Omental fat pad (tissue), 3 donors: ENCODE measurements at regions not wholly inside any gene's neighbourhood (a gene's known extent, or its start where the extent isn't known, plus 50 kb on each side); places are given as distances from the start of the nearest gene placed in this dataset.
"Not testable (repeated sequence)": the region's sequence is repeated elsewhere in the genome, so short reads cannot be mapped to it uniquely, and the experiment has no call there.

ENCODE experiments used
- ATAC-seq: fragments of 150-250 bp; one replicate; pipeline ENCODE4 v1.9.1; 2016; ENCODE audit warnings: mild to moderate bottlenecking, moderate library complexity; ENCODE audit not compliant: low FRiP score
- DNase-seq: peaks from one replicate; pipeline ENCODE4 v3.0.0-alpha.2; 2019; ENCODE audit warnings: low spot score
- TF ChIP-seq, protein P1 (sequence below), 3 donors: fragments of 450-650 bp; IDR thresholded peaks; one replicate each; pipeline ENCODE4 v1.5.1; 2016 to 2017; ENCODE audit warnings: antibody characterized with exemption in 3 of 3, mild to moderate bottlenecking in 3 of 3, moderate library complexity in 2 of 3

DNA sequence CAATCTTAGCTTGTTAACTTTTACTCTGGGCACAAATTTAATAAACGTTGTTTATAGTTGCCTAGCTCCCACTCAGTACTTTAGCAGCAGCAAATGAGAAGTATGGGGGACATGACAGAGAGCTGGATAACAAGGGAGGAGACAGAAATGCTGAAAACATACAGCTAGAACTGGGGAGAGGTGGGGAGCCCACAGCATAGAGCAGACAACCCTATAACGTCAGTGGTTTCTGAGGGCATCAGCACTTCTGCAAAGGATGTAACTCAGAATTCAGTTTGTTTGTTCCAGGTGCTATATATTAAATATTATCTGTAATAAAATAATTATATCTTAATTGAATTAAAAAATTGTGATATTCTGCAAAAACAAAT is 1098.7 kb upstream of the FANCL start:
- DNase-seq (no peak), ATAC-seq (no peak)
- TF ChIP-seq, protein P1, sequence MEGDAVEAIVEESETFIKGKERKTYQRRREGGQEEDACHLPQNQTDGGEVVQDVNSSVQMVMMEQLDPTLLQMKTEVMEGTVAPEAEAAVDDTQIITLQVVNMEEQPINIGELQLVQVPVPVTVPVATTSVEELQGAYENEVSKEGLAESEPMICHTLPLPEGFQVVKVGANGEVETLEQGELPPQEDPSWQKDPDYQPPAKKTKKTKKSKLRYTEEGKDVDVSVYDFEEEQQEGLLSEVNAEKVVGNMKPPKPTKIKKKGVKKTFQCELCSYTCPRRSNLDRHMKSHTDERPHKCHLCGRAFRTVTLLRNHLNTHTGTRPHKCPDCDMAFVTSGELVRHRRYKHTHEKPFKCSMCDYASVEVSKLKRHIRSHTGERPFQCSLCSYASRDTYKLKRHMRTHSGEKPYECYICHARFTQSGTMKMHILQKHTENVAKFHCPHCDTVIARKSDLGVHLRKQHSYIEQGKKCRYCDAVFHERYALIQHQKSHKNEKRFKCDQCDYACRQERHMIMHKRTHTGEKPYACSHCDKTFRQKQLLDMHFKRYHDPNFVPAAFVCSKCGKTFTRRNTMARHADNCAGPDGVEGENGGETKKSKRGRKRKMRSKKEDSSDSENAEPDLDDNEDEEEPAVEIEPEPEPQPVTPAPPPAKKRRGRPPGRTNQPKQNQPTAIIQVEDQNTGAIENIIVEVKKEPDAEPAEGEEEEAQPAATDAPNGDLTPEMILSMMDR (IDR thresholded peaks at IDR 0.05): no peak

DNA sequence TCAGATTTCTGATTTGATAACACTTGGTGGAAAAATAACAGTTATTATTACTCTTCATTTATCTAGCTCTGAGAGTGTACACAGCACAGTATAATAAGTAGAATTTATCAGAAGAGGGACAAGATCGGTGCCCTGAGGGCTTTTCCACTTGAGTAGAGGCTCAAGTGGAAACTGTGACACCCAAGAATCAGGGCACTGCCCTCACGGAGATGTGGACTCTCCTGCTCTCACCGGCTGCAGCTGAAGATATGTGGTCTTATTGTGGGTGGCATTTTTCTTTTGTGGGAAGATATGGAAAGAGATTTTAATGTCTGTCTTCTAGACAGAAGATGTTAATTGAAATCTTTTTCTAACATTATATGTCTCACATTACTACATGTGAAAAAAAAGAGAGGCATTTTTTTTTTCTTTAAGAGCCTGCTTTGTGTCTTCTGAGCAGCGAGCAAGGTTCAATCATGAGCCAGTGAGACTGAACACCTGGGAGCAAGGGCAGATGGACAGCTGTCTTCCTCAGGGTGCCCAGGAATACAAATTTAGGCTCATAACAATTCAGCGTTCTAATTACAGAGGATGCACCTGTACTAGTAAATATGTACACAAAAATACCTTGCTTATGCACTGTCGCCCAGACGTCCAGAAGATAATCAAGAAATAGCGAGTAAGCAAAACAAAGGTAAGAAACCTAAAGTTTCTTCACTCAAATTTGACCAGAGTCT is 1098.2 kb upstream of the FANCL start:
- DNase-seq (no peak), ATAC-seq (no peak)
- TF ChIP-seq, protein P1 (IDR thresholded peaks at IDR 0.05): no peak

DNA sequence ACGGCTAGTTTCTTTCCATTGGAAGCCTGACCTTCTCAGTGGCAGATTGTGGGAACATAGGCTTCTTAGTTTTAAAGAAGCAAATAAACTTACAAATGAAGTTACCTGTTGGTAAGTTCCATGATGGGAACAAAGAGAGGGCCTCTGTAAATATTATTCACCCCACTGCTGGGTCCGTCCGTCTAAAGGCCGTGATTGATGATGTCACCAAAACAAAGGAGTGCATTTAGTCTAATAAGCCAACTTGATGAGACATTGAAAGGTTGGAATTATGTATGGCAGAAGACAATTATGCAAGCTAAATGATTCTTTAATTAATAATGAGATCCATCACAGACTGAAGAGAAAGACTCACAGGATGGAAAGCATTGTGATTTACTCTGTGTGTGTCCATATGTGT is 1091.9 kb upstream of the FANCL start:
- TF ChIP-seq, protein P1 (IDR thresholded peaks at IDR 0.05): no peak
- no peak for DNase-seq
- no peak for ATAC-seq

DNA sequence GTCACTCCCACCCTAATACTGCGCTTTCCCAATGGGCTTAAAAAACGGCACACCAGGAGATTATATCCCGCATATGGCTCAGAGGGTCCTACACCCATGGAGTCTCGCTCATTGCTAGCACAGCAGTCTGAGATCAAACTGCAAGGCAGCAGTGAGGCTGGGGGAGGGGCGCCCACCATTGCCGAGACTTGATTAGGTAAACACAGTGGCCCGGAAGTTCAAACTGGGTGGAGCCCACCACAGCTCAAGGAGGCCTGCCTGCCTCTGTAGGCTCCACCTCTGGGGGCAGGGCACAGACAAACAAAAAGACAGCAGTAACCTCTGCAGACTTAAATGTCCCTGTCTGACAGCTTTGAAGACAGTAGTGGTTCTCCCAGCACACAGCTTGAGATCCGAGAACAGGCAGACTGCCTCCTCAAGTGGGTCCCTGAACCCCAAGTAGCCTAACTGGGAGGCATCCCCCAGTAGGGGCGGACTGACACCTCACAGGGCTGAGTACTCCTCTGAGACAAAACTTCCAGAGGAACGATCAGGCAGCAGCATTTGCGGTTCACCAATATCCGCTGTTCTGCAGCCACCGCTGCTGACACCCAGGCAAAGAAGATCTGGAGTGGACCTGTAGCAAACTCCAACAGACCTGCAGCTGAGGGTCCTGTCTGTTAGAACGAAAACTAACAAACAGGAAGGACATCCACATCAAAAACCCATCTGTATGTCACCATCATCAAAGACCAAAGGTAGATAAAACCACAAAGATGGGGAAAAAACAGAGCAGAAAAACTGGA is 1085.6 kb upstream of the FANCL start:
- not testable (repeated sequence) for DNase-seq, ATAC-seq

DNA sequence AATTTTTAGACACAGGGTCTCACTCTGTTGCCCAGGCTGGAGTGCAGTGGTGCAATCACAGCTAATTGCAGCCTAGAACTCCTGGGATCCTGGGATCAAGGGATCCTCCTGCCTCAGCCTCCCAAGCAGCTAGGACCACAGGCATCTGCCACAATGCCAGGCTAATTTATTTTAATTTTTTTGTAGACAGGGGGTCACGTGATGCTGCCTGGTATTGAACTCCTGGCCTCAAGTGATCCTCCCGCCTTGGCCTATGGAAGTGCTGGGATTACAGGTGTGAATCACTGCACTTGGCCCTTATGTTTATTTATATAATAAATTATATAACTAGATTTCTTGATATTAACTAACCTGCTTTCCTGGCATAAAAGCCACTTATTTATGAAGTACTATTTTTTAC is 1081.7 kb upstream of the FANCL start:
- no peak for DNase-seq
- ATAC-seq: no peak
- TF ChIP-seq, protein P1 (IDR thresholded peaks at IDR 0.05): no peak

GRCh38 chr2:59322005-59322404 is 1080.9 kb upstream of the FANCL start:
- ATAC-seq: no peak
- no peak for DNase-seq
- TF ChIP-seq, protein P1 (IDR thresholded peaks at IDR 0.05): no peak

- TF ChIP-seq, protein P1 (IDR thresholded peaks at IDR 0.05): no peak
- ATAC-seq (no peak), DNase-seq (no peak)
Observed at GRCh38 chr2:59314031-59314766, 1073.1 kb upstream of the FANCL start.
